ENCODE measurements at regions not wholly inside any gene's neighbourhood (a gene's known extent, or its start where the extent isn't known, plus 50 kb on each side); places are given as distances from the start of the nearest gene placed in this dataset.

- no peak for TF ChIP-seq CHD7 (IDR thresholded peaks at IDR 0.05; ENCODE audit: insufficient replicate concordance, low read length)
- no peak for TF ChIP-seq RAD21 (IDR thresholded peaks at IDR 0.05 in 1 of 2, conservative IDR thresholded peaks at IDR 0.05 in 1 of 2; ENCODE audit: low read depth in 2 of 2, low read length in 2 of 2)
- TF ChIP-seq POLR2A (IDR thresholded peaks at IDR 0.05; ENCODE audit: control extremely low read depth in 1 of 2, low read depth in 2 of 2, low read length in 2 of 2) = no peak
Observed at GRCh38 chr2:195562570-195563566, 94.2 kb upstream of the SLC39A10 start (continued).
